HG02759 (cell line): ENCODE measurements at regions not wholly inside any gene's neighbourhood (a gene's known extent, or its start where the extent isn't known, plus 50 kb on each side); places are given as distances from the start of the nearest gene placed in this dataset.
"Not testable (repeated sequence)": the region's sequence is repeated elsewhere in the genome, so short reads cannot be mapped to it uniquely, and the experiment has no call there.

Experiments used
- ATAC-seq: cut with Tn5 transposase; IDR thresholded peaks from one replicate; pipeline ENCODE4 v1.9.1; 2021; ENCODE audit warnings: mild to moderate bottlenecking, moderate library complexity; ENCODE audit not compliant: unreplicated experiment

GRCh38 chr4:29304595-29304994, 1415.6 kb upstream of the PCDH7 start:
- no peak for ATAC-seq

DNA sequence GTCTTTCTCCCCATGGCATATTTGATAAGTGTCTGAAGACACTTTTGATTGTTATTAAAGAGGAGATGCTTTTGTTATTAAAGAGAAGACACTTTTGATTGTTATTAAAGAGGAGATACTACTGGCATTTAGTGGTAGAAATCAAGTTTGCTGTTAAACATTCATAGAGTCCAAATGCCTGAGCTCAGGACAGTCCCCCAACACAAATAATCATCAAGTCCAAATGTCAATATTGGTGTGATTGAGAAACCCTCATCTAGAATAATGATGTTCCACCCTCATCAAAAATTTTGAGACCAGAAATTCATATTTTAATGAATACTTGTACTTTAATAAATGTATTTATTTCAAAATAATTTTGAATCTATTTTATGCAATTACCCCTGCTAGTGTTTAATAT, 1412.9 kb upstream of the PCDH7 start:
- no peak for ATAC-seq

DNA sequence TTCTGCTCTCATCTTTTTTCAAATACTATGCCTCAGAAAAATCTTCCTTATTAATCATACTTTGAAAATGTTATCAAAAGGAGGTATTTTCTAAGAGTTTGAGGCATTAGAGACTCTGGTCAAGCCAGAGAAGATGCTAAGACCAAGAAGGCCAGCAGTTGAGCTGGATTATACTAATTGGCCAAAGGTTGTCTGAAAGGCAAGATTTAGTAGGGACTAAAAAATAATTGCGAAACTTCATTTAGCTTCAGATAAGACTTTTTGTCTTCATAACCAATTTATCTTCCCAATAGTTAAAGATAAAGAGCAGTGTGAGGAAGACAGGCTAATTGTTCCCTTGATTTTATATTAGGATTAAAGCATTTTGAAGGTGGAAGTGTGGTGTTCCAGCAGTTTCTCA, 1412.4 kb upstream of the PCDH7 start:
- ATAC-seq: no peak

DNA sequence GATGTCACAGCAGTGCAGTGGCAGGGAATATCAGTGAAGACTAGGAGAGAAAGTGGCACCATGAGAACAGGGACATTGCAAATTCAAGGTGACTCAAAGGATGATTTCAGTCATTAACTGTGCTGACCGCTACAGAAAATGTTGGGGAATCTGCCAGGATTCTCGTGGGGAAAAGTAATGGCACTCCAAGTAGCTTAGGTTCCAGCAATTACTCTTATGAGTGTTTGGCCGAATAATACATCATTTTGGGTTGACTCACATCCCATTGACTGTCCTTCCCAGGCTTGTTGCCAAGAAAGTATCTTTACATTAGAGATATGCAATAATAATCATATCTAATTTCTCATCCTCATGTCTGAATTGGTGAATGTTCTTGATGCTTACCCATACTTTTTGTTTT, 1411.1 kb upstream of the PCDH7 start:
- ATAC-seq: no peak

- no peak for ATAC-seq
Measured at GRCh38 chr4:29310252-29310651, 1409.9 kb upstream of the PCDH7 start.

DNA sequence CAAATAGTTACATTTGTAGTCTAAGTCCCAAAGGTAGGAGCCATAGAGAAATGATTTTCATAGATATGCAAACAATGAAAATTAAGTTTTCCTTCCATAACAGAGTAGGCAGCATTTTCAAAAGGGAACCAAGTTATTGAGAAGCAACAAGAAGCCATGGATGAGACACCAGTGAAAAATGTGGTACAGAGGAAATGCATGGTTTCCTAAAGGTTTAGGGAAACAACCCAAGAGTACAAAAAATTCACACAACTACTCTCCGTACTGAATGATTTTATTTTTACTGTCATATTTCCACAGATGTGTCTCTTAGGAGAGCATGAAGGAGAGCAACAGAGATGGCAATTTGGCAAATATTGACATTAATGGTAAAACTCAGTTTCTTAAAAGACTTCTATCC, 1408.9 kb upstream of the PCDH7 start:
- no peak for ATAC-seq

- ATAC-seq: no peak
Measured at GRCh38 chr4:29319663-29320340, 1400.4 kb upstream of the PCDH7 start.

DNA sequence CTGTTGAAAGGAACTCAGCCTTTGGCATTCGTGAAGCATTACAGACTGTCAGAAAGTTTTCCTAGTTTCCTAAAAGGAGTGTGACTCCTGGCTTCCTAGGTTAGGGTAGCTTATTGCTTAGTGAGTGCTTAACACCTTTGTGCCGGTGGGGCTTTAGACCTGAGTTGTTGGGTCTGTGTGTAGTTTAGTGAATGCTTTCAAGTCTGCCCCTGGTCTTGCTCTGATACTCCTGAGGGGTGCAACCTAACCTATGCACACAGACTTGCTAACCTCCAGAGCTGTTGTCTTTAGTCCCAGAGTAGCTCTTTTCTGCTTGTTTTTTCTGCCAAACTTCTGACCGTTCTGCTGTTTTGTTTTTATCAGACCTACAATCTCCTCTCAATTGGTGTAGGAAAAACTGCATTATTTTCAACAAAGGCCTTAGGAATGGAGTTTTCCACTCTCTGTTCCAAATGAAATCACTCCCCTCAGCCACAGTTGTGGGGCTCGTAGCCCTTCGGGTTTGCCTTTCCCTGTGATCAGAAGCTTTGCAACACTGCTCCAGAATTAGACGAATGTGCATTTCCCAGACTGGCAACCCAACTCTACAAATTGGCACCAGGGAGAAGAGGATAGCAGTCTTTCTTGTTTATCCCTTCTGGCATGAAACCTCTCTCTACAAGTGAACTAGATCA, 1399.1 kb upstream of the PCDH7 start:
- ATAC-seq: no peak

GRCh38 chr4:29326004-29326403, 1394.2 kb upstream of the PCDH7 start:
- ATAC-seq: no peak

DNA sequence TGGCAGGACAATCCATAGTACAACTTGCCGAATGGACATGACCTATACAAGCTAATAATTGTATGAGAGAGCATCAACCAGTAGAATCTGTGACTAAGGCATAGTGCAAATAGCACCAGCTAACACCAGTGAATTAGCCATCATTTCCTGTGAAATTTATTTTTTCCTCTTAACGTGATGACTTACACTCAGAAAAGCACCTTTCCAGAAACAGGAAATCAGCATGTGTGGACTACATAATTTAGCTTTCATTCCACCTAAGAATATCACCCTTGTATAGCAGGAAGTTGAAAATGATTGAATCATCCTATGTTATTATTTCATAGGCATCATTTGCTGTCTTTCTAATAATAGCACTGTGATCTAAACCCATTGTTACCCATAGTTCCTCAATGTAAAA, 1393.4 kb upstream of the PCDH7 start:
- no peak for ATAC-seq

- ATAC-seq: no peak
Measured at GRCh38 chr4:29336861-29337260, 1383.3 kb upstream of the PCDH7 start.

GRCh38 chr4:29372971-29373370, 1347.2 kb upstream of the PCDH7 start:
- no peak for ATAC-seq

DNA sequence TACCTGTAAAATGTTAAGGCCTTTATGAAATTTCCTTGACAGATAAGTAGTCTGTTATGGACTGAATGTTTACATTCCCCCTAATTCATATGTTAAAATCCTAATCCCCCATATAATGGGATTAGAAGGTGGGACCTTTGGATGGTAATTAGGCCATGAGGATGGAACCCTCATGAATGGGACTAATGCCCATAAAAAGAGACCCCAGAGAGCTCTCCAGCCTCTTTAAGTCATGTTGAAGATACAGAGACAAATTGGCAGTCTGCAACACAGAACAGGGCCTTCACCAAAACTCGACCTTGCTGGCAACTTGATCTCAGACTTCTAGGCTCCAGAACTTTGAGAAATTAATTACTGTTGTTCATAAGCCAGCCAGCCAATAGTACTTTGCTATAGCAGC, 1344.5 kb upstream of the PCDH7 start:
- ATAC-seq: no peak

DNA sequence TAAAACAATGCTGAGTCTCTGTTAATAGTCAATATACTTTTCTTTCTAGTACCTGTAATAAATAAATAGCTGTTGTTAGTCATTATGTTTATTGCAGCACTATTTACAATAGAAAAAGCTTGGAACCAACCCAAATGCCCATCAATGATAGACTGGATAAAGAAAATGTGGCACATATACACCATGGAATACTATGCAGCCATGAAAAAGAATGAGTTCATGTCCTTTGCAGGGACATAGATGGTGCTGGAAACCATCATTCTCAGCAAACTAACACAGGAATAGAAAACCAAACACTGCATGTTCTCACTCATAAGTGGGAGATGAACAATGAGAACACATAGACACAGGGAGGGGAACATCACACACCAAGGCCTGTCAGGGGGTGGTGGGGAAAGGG, 1341.9 kb upstream of the PCDH7 start:
- not testable (repeated sequence) for ATAC-seq

DNA sequence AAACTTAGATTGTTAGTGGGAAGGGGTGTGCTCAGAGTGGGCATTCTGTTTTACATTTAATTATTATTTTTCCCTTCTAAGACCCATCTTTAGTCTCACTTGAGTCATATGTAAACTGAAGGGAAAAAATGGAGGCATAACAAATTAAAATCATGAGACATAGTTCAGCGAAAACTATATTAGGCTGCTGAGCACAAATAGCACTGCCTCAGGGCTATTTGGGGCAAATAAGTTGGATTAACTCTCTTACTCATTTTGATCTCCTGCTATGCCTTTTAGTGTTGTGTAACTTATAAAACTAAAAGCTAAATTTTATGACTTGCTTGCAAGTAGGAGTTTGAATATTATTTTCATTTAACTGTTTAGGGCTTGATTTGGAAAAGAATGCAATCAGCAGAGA, 1329.2 kb upstream of the PCDH7 start:
- ATAC-seq: no peak

- no peak for ATAC-seq
Measured at GRCh38 chr4:29405116-29405515, 1315.1 kb upstream of the PCDH7 start.

- ATAC-seq: no peak
Measured at GRCh38 chr4:29415771-29416170, 1304.4 kb upstream of the PCDH7 start.

- no peak for ATAC-seq
Measured at GRCh38 chr4:29423836-29424721, 1296.1 kb upstream of the PCDH7 start.

- ATAC-seq: no peak
Measured at GRCh38 chr4:29453303-29453820, 1266.8 kb upstream of the PCDH7 start.

GRCh38 chr4:29459926-29460325, 1260.2 kb upstream of the PCDH7 start:
- ATAC-seq: no peak

GRCh38 chr4:29467044-29467717, 1253.0 kb upstream of the PCDH7 start:
- no peak for ATAC-seq
